ENCODE measurements at regions not wholly inside any gene's neighbourhood (a gene's known extent, or its start where the extent isn't known, plus 50 kb on each side); places are given as distances from the start of the nearest gene placed in this dataset.

DNA sequence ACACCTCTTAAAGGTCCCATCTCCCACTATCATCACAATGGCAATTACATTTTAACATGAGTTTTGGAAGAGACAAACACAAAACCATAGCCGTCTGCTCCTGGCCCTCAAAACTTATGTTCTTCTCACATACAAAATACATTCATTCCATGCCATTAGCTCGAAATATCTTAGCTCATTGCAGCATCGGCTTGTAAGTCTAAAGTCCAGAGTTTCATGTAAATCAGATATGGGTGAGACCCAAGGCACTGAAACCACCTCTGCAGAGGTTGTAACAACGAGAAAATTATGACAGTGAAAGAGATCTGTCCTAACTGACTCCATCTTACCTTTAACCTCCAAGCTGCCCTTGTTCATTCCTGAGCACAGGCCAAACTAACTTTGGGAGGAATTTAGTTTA is 635.0 kb upstream of the SPRY2 start:
- SMC1A ChIA-PET (ENCODE audit: uncharacterized antibody, unreplicated experiment): interaction anchor here (0.6 to 2.6 kb wide), 16 partner anchors 13 to 1115 kb away, joined by 3 to 16 read pairs (median 3); no protein-coding TSS in a partner anchor
- POLR2A ChIA-PET: no interaction called here
- BruUV-seq (replicated peaks): no TSS peak
- TF ChIP-seq EP300 (IDR thresholded peaks at IDR 0.05; ENCODE audit: borderline replicate concordance in 1 of 2, control insufficient read depth in 1 of 2, low read depth in 2 of 2, low read length in 2 of 2) (no peak), ZNF274 (IDR thresholded peaks at IDR 0.05; ENCODE audit: insufficient read depth, insufficient read length) (no peak), HDAC2 (IDR thresholded peaks at IDR 0.05) (no peak), YY1 (IDR thresholded peaks at IDR 0.05; ENCODE audit: low read depth, low read length) (no peak), NR2C2 (IDR thresholded peaks at IDR 0.05; ENCODE audit: borderline replicate concordance, control insufficient read depth, insufficient read length, low read depth) (no peak)
- TF ChIP-seq, protein P1, sequence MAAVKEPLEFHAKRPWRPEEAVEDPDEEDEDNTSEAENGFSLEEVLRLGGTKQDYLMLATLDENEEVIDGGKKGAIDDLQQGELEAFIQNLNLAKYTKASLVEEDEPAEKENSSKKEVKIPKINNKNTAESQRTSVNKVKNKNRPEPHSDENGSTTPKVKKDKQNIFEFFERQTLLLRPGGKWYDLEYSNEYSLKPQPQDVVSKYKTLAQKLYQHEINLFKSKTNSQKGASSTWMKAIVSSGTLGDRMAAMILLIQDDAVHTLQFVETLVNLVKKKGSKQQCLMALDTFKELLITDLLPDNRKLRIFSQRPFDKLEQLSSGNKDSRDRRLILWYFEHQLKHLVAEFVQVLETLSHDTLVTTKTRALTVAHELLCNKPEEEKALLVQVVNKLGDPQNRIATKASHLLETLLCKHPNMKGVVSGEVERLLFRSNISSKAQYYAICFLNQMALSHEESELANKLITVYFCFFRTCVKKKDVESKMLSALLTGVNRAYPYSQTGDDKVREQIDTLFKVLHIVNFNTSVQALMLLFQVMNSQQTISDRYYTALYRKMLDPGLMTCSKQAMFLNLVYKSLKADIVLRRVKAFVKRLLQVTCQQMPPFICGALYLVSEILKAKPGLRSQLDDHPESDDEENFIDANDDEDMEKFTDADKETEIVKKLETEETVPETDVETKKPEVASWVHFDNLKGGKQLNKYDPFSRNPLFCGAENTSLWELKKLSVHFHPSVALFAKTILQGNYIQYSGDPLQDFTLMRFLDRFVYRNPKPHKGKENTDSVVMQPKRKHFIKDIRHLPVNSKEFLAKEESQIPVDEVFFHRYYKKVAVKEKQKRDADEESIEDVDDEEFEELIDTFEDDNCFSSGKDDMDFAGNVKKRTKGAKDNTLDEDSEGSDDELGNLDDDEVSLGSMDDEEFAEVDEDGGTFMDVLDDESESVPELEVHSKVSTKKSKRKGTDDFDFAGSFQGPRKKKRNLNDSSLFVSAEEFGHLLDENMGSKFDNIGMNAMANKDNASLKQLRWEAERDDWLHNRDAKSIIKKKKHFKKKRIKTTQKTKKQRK (IDR thresholded peaks at IDR 0.05; ENCODE audit: low read depth, low read length): no peak
- Histone ChIP-seq H3K9ac (ENCODE audit: control insufficient read depth, insufficient read depth, low read length) (no peak overlapping the region), H3K79me2 (ENCODE audit: control insufficient read depth, insufficient read depth, low read length) (no peaks in the 10 kb centered on the region), H2AFZ (ENCODE audit: control insufficient read depth, low read depth, low read length) (no peak overlapping the region), H3K27me3 (replicated peaks in 1 of 2; ENCODE audit: control insufficient read depth in 2 of 2, insufficient read depth in 2 of 2, low read length in 1 of 2) (no peaks in the 10 kb centered on the region), H3K4me2 (ENCODE audit: control insufficient read depth, insufficient read depth) (no peak overlapping the region), H3K4me1 (ENCODE audit: control insufficient read depth, insufficient read depth, low read length) (no peaks in the 10 kb centered on the region), H4K20me1 (ENCODE audit: control insufficient read depth, insufficient read depth) (no peaks in the 10 kb centered on the region), H3K4me3 (no peak overlapping the region), H3K36me3 (ENCODE audit: control insufficient read depth in 2 of 2, insufficient read depth in 2 of 2, low read length in 1 of 2) (no peaks in the 10 kb centered on the region), H3K9me3 (replicated peaks; ENCODE audit: control insufficient read depth, insufficient read depth, low read length) (no peaks in the 10 kb centered on the region), H3K27ac (ENCODE audit: control insufficient read depth, insufficient read depth) (no peak overlapping the region)
- intact Hi-C loops (cut with micrococcal nuclease; ENCODE audit: unreplicated experiment) (no loop called here), in situ Hi-C loops (cut with MboI) (no loop called here)
- no peak for FAIRE-seq
- RAD21 ChIA-PET (ENCODE audit: unreplicated experiment): interaction anchor here (0.6 to 2.4 kb wide), 5 partner anchors 11 to 616 kb away, joined by 3 to 6 read pairs (median 4); no protein-coding TSS in a partner anchor
- DNase-seq (ENCODE audit: low read depth, low spot score): no peak
- WGBS (ENCODE audit: insufficient coverage, insufficient replicate concordance, low lambda C conversion rate, missing lambda C conversion rate): 16% methylated on average over 4 of the region's 4 CpGs
- CTCF ChIA-PET: interaction anchor here (0.9 to 6.1 kb wide), 3 partner anchors 42 to 1296 kb away, joined by 3 to 43 read pairs (median 3); no protein-coding TSS in a partner anchor
- ATAC-seq: peak; percentile 45

Data from GM12878 (cell line).